GM21360 (cell line): ENCODE measurements at regions not wholly inside any gene's neighbourhood (a gene's known extent, or its start where the extent isn't known, plus 50 kb on each side); places are given as distances from the start of the nearest gene placed in this dataset.

ENCODE experiments used
- ATAC-seq: cut with Tn5 transposase; IDR thresholded peaks from one replicate; pipeline ENCODE4 v1.9.1; 2021; ENCODE audit warnings: mild to moderate bottlenecking, moderate library complexity; ENCODE audit not compliant: unreplicated experiment

- ATAC-seq: no peak
These were observed 93.3 kb upstream of the FZD8 start for GRCh38 chr10:35735412-35735811.

DNA sequence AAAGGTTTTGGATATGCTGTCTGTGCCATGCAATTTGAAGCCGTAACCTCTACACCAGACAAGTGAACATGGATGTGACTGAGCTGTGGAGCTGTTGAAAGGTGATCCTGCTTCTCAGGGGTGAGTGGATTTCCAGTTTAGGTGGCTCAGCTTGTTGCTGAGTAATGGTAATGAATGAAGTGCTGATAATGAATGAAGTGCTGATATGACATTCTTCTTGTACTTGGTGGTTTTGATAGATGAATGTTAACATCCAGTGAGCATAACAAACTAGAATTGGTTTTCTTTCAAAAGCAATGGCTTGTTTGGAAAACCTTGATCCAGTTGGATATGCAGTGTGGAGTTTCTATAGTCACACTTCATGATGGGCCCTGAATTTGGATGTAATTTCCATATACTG lies 89.7 kb upstream of the FZD8 start:
- no peak for ATAC-seq

DNA sequence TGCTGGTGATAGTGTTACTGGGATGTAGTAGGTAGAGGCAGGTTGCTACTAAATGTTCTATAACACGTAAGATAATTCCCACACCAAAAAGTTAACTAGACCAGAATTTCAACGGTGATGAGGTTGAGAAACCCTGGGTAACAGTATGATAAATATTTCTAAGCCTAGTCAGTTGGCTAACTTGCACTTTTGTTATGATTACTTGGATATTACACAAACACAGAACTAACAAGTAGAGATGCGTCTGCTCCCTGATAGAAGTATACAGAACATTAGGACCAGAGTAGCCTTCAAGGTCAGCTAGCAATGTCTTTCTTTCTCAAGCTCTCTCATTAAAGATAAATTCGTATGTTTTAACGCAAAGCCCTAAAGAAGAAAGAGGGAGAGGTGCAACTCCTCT lies 86.2 kb upstream of the FZD8 start:
- ATAC-seq: no peak

DNA sequence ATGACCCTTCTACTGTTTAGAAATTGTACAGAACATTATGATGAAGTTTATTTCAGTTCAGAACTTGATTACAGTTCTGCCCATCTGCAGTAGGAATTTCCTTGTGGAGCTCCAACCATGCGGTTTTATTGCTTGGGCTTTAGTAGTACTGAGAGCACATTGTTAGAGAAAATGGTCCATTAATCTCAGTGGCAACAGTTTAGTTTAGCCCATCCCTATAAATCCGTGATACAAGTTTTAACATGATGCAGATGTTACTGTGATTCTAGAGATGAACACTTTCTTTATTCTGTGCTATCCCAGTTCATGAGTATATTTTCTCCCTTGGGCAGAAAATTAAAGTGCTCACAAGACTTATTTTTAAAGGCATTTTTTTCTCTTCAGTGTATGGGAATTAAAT lies 84.8 kb upstream of the FZD8 start:
- no peak for ATAC-seq

DNA sequence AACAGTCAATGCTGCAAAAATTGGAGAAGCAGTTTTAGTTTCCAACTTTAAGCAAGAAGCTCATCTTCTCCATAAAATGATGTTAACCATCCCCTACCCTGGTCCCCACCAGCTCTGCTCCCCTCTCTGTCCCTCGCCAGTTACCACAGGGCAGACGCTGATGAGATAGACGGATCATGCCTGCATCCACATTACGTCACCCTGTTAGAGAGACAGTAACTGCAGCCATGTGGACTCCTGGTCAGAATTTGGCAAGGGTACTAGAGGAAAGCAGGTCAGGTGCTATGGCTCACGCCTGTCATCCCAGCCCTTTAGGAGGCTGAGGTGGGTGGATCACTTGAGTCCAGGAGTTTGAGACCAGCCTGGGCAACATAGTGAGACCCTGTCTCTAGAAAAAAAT lies 81.9 kb upstream of the FZD8 start:
- ATAC-seq: no peak

GRCh38 chr10:35723059-35723458 lies 81.0 kb upstream of the FZD8 start:
- ATAC-seq: no peak

GRCh38 chr10:35722636-35723035 lies 80.5 kb upstream of the FZD8 start:
- no peak for ATAC-seq

DNA sequence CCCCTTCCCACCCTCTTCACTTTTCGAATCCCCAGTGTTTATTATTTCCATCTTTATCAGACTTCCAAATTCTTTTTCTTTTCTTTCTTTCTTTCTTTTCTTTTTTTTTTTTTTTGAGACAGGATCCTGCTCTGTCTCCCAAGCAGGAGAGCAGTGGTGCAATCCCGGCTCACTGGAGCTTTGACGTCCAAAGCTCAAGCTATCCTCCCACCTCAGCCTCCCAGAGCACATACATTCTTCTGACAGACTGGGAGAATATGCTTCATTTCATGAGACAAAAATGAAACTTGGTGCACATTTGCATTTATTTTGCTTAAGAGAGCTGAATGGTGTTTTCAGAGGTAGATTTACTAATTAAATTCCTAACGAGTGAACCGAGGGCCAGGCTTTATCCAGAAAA lies 80.1 kb upstream of the FZD8 start:
- no peak for ATAC-seq

DNA sequence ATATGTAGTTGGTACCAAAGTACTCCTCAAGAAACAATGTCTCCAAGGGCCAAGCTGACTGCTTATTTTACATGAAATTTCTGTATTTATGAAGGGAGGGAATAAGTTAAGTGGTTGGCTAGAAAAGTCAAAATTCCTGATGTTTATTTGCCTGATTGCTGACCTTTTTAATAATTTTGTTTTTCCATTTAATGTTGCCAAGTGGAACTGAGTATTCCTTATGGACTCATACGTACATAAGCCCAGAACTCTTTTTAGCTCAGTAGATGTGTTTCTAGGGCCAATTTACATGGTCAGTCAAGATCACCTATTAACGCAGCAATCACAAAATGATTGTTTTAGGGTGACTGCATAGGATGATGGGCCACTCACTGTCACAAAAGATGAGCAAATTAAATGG lies 78.3 kb upstream of the FZD8 start:
- ATAC-seq: no peak

DNA sequence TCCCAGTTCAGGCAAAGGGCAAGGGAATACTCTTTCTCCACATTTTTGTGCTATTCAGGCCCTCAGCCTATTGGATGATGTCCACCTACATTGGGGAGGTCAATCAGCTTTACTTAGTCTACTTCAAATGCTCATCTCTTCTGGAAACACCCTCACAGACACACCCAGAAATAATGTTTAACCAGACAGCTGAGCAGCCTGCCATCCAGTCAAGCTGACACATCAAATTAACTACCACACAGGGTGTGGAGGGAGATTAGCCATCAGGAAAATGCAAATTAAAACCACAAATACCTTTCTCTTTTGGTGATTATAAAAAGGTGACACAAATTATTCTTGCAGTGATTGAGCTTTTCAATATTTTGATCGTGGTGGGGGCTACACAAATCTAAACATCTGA lies 74.7 kb upstream of the FZD8 start:
- no peak for ATAC-seq

- ATAC-seq: no peak
These were observed 70.4 kb upstream of the FZD8 start for GRCh38 chr10:35712486-35712885.

- no peak for ATAC-seq
These were observed 69.7 kb upstream of the FZD8 start for GRCh38 chr10:35711615-35712411.

DNA sequence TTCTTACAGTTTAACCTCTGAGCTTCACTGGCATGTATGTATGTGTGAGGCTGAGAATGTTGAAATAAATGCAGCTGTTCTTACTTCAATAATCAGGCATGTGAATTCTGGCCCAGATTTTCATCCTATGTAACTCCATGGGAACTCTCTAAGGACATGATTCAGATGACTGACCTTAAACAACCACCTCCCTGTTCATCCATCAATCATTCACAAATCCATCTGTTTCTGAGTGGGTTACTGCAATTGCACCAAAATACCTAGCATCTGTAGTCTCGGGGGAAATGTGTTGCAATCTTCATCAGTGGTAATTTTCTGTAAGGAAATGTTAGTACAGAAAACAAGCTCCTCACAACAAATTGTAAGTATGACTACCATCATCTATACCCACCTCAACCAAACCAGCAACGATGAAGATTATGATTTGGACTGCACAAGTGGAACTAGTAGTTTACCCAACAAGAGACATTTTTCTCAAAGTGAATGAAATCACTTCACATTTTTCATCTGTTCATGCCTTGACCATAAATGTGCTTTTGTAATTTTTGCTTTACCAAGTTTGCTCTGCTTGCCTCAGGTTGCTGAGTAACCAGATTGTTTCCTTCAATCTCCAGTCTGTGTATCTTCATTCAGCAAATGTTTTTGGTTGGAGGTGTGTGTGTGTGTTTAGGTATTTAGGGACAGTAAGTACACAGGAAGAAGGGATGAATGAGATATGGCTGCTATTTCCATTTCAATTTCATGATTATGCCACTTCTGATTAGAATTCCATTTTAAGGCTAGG lies 65.7 kb upstream of the FZD8 start:
- no peak for ATAC-seq

DNA sequence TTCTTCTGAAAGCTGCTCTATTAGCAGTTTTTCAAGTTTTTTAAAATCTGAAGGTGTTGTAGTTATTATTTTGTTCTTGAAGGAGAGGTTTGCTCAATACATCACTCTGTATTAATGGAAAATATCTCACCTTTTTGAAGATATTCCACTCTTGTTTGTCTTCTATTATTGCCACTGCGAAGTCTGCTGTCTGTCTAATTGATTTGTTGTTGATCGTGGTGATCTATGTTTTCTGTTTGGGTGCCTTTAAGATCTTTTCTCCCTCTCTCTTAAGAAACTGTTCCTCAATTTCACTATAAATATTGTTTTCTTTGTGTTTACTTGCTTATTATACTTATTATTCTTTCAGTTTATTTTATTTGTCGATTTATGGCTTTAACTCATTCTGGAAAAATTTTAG lies 64.9 kb upstream of the FZD8 start:
- no peak for ATAC-seq

GRCh38 chr10:35705671-35706070 lies 63.6 kb upstream of the FZD8 start:
- ATAC-seq: no peak

GRCh38 chr10:35705051-35705450 lies 63.0 kb upstream of the FZD8 start:
- no peak for ATAC-seq

GRCh38 chr10:35704401-35704800 lies 62.3 kb upstream of the FZD8 start:
- no peak for ATAC-seq

DNA sequence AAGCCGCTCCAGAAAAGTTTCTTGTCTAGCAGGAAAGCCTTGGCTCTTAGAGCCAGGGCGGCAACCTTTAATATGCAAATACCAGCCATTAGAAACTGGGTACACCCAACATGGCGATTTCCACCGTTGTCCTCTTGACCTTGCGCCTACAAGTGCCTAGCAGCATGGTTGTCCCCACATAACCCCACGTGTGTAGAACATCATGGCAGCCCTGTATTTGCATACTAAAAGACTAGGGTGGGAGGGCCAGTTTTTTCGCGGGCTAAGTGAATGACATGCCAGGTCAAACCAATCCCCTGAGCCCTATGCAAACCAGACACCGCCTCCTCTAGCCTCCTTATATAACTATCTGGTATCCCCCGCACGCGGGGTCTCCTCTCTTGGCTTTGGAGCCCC lies 58.4 kb upstream of the FZD8 start:
- ATAC-seq: no peak

DNA sequence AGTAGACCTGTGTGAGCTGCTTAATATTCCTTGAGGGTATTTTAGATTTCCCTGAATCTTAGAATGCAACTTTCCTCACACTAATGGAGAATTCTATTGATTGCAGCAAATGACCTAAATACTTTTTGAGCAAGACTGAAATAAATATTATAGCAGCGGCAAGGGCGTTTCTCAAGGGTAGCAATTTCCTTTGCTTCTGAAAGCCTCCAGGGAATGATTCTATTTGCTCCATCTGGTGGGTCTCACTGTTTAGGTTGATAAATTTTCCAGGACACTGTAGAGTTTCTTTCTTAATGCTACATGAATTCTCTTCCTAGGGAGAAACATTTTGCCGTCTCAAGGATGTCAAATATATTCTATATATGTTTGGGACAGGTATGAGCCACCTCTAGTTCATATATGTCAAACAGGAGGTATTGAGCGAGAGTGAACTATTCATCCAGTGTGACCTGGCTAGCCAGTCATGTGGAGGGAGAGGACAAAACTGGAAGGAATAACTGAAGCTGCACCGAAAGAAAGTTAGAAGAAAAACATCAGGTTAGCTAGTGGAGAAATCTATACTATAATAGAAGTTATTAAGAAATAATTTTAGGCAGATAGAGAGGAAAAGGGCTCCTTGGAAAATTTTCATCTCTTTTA lies 57.9 kb upstream of the FZD8 start:
- ATAC-seq: no peak

DNA sequence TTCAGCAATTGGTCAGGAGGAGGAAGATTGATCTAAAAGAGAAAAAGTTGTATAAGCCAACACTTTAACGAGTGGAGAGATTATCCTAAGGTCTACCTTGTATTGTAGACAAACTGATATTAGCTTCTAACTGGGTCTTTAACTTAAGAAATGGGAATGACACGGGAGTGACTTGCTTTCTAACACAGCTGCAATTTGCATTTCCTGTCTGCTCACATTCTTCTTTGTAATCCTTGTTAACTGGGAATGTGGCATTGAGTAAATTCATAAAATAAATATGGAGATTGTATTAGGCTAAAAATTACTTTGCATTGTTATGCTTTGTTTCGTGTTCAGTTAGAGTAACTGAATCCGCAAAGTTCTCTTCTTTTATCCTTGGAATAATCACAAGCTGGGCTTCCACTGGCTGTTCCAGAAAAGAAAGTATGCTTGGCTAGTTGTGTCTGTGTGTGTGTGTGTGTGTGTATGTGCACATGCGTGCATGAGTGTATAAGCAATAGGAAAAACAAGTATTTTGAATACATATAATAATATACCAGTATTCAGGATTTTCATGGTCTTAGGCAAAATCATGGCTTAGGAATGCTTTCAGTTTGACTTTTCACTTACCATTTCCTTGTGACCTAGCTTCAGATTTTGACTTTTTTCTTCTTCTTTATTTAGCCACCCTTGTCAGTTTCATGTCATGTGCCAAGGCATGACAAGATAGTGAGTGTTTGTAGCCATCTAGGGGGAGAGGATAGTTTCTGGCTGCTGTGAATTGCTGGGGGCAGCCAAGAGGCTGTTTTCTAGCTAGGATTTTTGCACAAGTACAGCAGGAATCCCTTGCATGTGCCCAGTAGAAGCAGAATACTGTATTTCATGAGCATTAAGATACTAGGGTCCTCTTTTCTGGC lies 54.5 kb upstream of the FZD8 start:
- ATAC-seq: no peak

GRCh38 chr10:35693800-35694199 lies 51.7 kb upstream of the FZD8 start:
- no peak for ATAC-seq
